ENCODE measurements at regions not wholly inside any gene's neighbourhood (a gene's known extent, or its start where the extent isn't known, plus 50 kb on each side); places are given as distances from the start of the nearest gene placed in this dataset.
A peak's percentile ranks its signal among the peaks of the same experiment; 100 is the strongest.

- no peaks in the 10 kb centered on the region for H3K27me3 ChIP-seq (replicated peaks in 1 of 4; ENCODE audit: control insufficient read depth in 3 of 4, extremely low read depth in 1 of 4, insufficient read depth in 3 of 4, low read length in 3 of 4)
- H2BK15ac ChIP-seq (ENCODE audit: low read length) = no peak overlapping the region
- no peak overlapping the region for H2AK5ac ChIP-seq (ENCODE audit: low read depth, low read length)
- ChIA-PET CTCF (ENCODE audit: partially characterized antibody) (no interaction called here), POLR2A (ENCODE audit: partially characterized antibody) (no interaction called here)
- FAIRE-seq (no peak), DNase-seq (ENCODE audit: low read depth in 1 of 2, low spot score in 2 of 2) (no peak)
- H3K23ac ChIP-seq (ENCODE audit: insufficient read length) = no peak overlapping the region
- H3K18ac ChIP-seq (ENCODE audit: extremely low read depth, low read length) = no peak overlapping the region
- H4K20me1 ChIP-seq (replicated peaks in 1 of 2; ENCODE audit: control insufficient read depth in 1 of 2, insufficient read depth in 2 of 2, low read length in 2 of 2) = no peaks in the 10 kb centered on the region
- H3K4ac ChIP-seq (replicated peaks; ENCODE audit: insufficient read length, low read depth, low read length) = no peak overlapping the region
- WGBS, 2 experiments (ENCODE audit: extremely low coverage in 1 of 2, insufficient coverage in 1 of 2, insufficient read length in 1 of 2, insufficient replicate concordance in 2 of 2, low coverage in 1 of 2, low lambda C conversion rate in 2 of 2, missing lambda C conversion rate in 1 of 2) = 87% methylated on average over 2 of the region's 2 CpGs; no CpG with 5 or more reads in 1 of the 2 experiments
- H3K27ac ChIP-seq (ENCODE audit: low read depth, low read length) = no peak overlapping the region
- no peak overlapping the region for H2BK5ac ChIP-seq (ENCODE audit: low read depth, low read length)
- no peaks in the 10 kb centered on the region for H3K79me2 ChIP-seq (ENCODE audit: control insufficient read depth in 1 of 2, insufficient read depth in 2 of 2, low read length in 2 of 2)
- H4K91ac ChIP-seq (replicated peaks; ENCODE audit: insufficient read length, low read length) = no peak overlapping the region
- H3K9me3 ChIP-seq (ENCODE audit: insufficient read depth in 2 of 2, low read depth in 1 of 2, low read length in 1 of 2) = no peaks in the 10 kb centered on the region
- H4K5ac ChIP-seq (ENCODE audit: insufficient read length, low read depth, low read length) = no peak overlapping the region
- H3K14ac ChIP-seq (ENCODE audit: insufficient read length) = no peak overlapping the region
- H3K4me2 ChIP-seq (ENCODE audit: insufficient read depth in 1 of 2, low read depth in 2 of 2, low read length in 2 of 2) = no peak overlapping the region
- 0 out of 2 replicates have a peak overlapping the region, but pooled peaks have one; percentile 62 for H2AFZ ChIP-seq (ENCODE audit: low read length)
- H2BK120ac ChIP-seq (replicated peaks; ENCODE audit: low read depth, low read length) = no peak overlapping the region
- no peaks in the 10 kb centered on the region for H3K79me1 ChIP-seq (ENCODE audit: low read depth, low read length)
- no peaks in the 10 kb centered on the region for H3K36me3 ChIP-seq (ENCODE audit: control insufficient read depth in 2 of 4, insufficient read depth in 4 of 4, low read length in 3 of 4)
- H4K8ac ChIP-seq (ENCODE audit: extremely low read depth, insufficient read depth, low read length) = no peak overlapping the region
- no peak overlapping the region for H2BK12ac ChIP-seq (ENCODE audit: low read depth, low read length)
- TF ChIP-seq EP300 (IDR thresholded peaks at IDR 0.05; ENCODE audit: borderline replicate concordance in 1 of 2, low read depth in 2 of 2, low read length in 2 of 2) = no peak
- no peak for TF ChIP-seq TAF1 (IDR thresholded peaks at IDR 0.05; ENCODE audit: low read depth, low read length)
- no peak for TF ChIP-seq GABPA (IDR thresholded peaks at IDR 0.05; ENCODE audit: borderline replicate concordance, insufficient read depth, low read length)
- TF ChIP-seq RFX5 (IDR thresholded peaks at IDR 0.05; ENCODE audit: borderline replicate concordance, low read depth, low read length) = no peak
- TF ChIP-seq HDAC6 (IDR thresholded peaks at IDR 0.05; ENCODE audit: low read depth, low read length) = no peak
- no peak for TF ChIP-seq KDM1A (IDR thresholded peaks at IDR 0.05; ENCODE audit: borderline replicate concordance, low read length)
- TF ChIP-seq E2F6 (IDR thresholded peaks at IDR 0.05) = no peak
- no peak overlapping the region for H2BK20ac ChIP-seq (ENCODE audit: low read length)
- no peak overlapping the region for H3K4me3 ChIP-seq (ENCODE audit: extremely low read depth in 1 of 4, insufficient read depth in 2 of 4, low read depth in 3 of 4, low read length in 4 of 4)
- H3K4me1 ChIP-seq (replicated peaks in 1 of 4; ENCODE audit: control insufficient read depth in 3 of 4, insufficient read depth in 4 of 4, low read length in 3 of 4) = no peaks in the 10 kb centered on the region
- no peak overlapping the region for H3K56ac ChIP-seq (replicated peaks; ENCODE audit: insufficient read length, low read depth, low read length)
- H3K23me2 ChIP-seq (ENCODE audit: low read depth, low read length) = no peaks in the 10 kb centered on the region
- H3K9ac ChIP-seq (replicated peaks in 1 of 4; ENCODE audit: extremely low read depth in 1 of 4, low read depth in 3 of 4, low read length in 3 of 4) = no peak overlapping the region
Measured at GRCh38 chr11:80085563-80085962, 644.7 kb upstream of the TENM4 start.

Measured in H1 (cell line).